H1 (cell line): ENCODE measurements at regions not wholly inside any gene's neighbourhood (a gene's known extent, or its start where the extent isn't known, plus 50 kb on each side); places are given as distances from the start of the nearest gene placed in this dataset.

Experiments
- CTCF ChIA-PET: fragments of 300-600 bp; sonication (Branson Sonifier 250); formaldehyde crosslinking; loops from one replicate; lab custom pipeline; 2021; ENCODE audit not compliant: partially characterized antibody; lab: Charles Lee
- POLR2A ChIA-PET: fragments of 300-600 bp; sonication (Branson Sonifier 250); formaldehyde crosslinking; loops from one replicate; lab custom pipeline; 2021; ENCODE audit warnings: inconsistent platforms; ENCODE audit not compliant: partially characterized antibody; lab: Charles Lee
- DNase-seq, 2 experiments: peaks; one replicate each; pipeline versions ENCODE4 v3.0.0 to v3.0.0-alpha.2; 2010 to 2022; ENCODE audit warnings: low spot score in 2 of 2, low read depth in 1 of 2, mixed read lengths in 1 of 2
- FAIRE-seq: peaks from 2 replicates; lab custom pipeline; 2011; peaks lifted over from hg19 to GRCh38; lab: Jason Lieb, UNC
- H2AFZ ChIP-seq: 2 replicates; pipeline ENCODE4 v1.8.1; 2012; ENCODE audit warnings: low read length, inconsistent platforms
- H2AK5ac ChIP-seq: 2 replicates; pipeline ENCODE4 v1.6.1; 2013; ENCODE audit warnings: low read depth, low read length
- H2BK120ac ChIP-seq: replicated peaks from 2 replicates; pipeline ENCODE3; 2013; ENCODE audit warnings: low read depth, low read length, inconsistent platforms
- H2BK12ac ChIP-seq: 2 replicates; pipeline ENCODE4 v1.6.1; 2013; ENCODE audit warnings: low read depth, low read length
- H2BK15ac ChIP-seq: 2 replicates; pipeline ENCODE4 v1.6.1; 2013; ENCODE audit warnings: low read length
- H2BK20ac ChIP-seq: 2 replicates; pipeline ENCODE4 v1.6.1; 2013; ENCODE audit warnings: low read length
- H2BK5ac ChIP-seq: 2 replicates; pipeline ENCODE4 v1.6.1; 2013; ENCODE audit warnings: low read depth, low read length
- H3K14ac ChIP-seq: 2 replicates; pipeline ENCODE4 v1.6.1; 2013; ENCODE audit warnings: inconsistent platforms; ENCODE audit not compliant: insufficient read length
- H3K18ac ChIP-seq: 2 replicates; pipeline ENCODE4 v1.6.1; 2013; ENCODE audit warnings: low read length; ENCODE audit errors: extremely low read depth
- H3K23ac ChIP-seq: 2 replicates; pipeline ENCODE4 v1.6.1; 2013; ENCODE audit warnings: inconsistent platforms; ENCODE audit not compliant: insufficient read length
- H3K23me2 ChIP-seq: 2 replicates; pipeline ENCODE4 v1.6.1; 2013; ENCODE audit warnings: low read depth, low read length
- H3K27ac ChIP-seq: 2 replicates; pipeline ENCODE4 v1.6.1; 2011; ENCODE audit warnings: low read depth, low read length, inconsistent platforms
- H3K27me3 ChIP-seq, 4 experiments: replicated peaks in 1 of 4; 1 replicate in 1 of 4; 2 replicates in 3 of 4; pipeline versions ENCODE4 v1.6.1 to v1.8.1; 2011 to 2013; ENCODE audit warnings: low read length in 3 of 4, mild to moderate bottlenecking in 3 of 4, inconsistent platforms in 2 of 4, mixed read lengths in 2 of 4, moderate library complexity in 1 of 4; ENCODE audit not compliant: control insufficient read depth in 3 of 4, insufficient read depth in 3 of 4; ENCODE audit errors: extremely low read depth in 1 of 4
- H3K36me3 ChIP-seq, 4 experiments: 2 replicates each; pipeline versions ENCODE4 v1.6.1 to v1.8.1; 2011 to 2013; ENCODE audit warnings: mild to moderate bottlenecking in 4 of 4, low read length in 3 of 4, moderate library complexity in 2 of 4, control low read depth in 1 of 4, inconsistent platforms in 1 of 4; ENCODE audit not compliant: insufficient read depth in 4 of 4, control insufficient read depth in 2 of 4
- H3K4ac ChIP-seq: replicated peaks from 2 replicates; pipeline ENCODE3; 2013; ENCODE audit warnings: low read length, low read depth, mixed read lengths, inconsistent platforms; ENCODE audit not compliant: insufficient read length
- H3K4me1 ChIP-seq, 4 experiments: replicated peaks in 1 of 4; 1 replicate in 1 of 4; 2 replicates in 3 of 4; pipeline versions ENCODE4 v1.6.1 to v1.8.1; 2011 to 2013; ENCODE audit warnings: low read length in 3 of 4, inconsistent platforms in 2 of 4, mixed read lengths in 1 of 4; ENCODE audit not compliant: insufficient read depth in 4 of 4, control insufficient read depth in 3 of 4
- H3K4me2 ChIP-seq, 2 experiments: 2 replicates each; pipeline versions ENCODE4 v1.6.1 to v1.8.1; 2011 to 2013; ENCODE audit warnings: low read depth in 2 of 2, low read length in 2 of 2, control low read depth in 1 of 2, inconsistent platforms in 1 of 2, mild to moderate bottlenecking in 1 of 2; ENCODE audit not compliant: insufficient read depth in 1 of 2
- H3K4me3 ChIP-seq, 4 experiments: fragments of 200-600, 300-600 bp in 1 of 4; sonication (generic), shearing (Covaris generic), sonication (Bioruptor Twin) in 1 of 4; 2 replicates each; pipeline versions ENCODE4 v1.5.1 to v1.8.1; 2011 to 2016; ENCODE audit warnings: low read length in 4 of 4, low read depth in 3 of 4, control low read depth in 2 of 4, inconsistent platforms in 2 of 4, mild to moderate bottlenecking in 2 of 4, mixed read lengths in 1 of 4, moderate library complexity in 1 of 4; ENCODE audit not compliant: insufficient read depth in 2 of 4; ENCODE audit errors: extremely low read depth in 1 of 4
- H3K56ac ChIP-seq: replicated peaks from 2 replicates; pipeline ENCODE3; 2013; ENCODE audit warnings: low read depth, mild to moderate bottlenecking, mixed read lengths, low read length, inconsistent platforms; ENCODE audit not compliant: insufficient read length
- H3K79me1 ChIP-seq: 2 replicates; pipeline ENCODE4 v1.6.1; 2013; ENCODE audit warnings: low read depth, low read length, control low read depth
- H3K79me2 ChIP-seq, 2 experiments: 2 replicates each; pipeline versions ENCODE4 v1.6.1 to v1.8.1; 2012 to 2013; ENCODE audit warnings: low read length in 2 of 2, mild to moderate bottlenecking in 2 of 2, inconsistent platforms in 1 of 2; ENCODE audit not compliant: insufficient read depth in 2 of 2, control insufficient read depth in 1 of 2
- H3K9ac ChIP-seq, 4 experiments: replicated peaks in 1 of 4; 1 replicate in 1 of 4; 2 replicates in 3 of 4; pipeline versions ENCODE4 v1.6.1 to v1.8.1; 2011 to 2013; ENCODE audit warnings: low read depth in 3 of 4, low read length in 3 of 4, control low read depth in 2 of 4, mild to moderate bottlenecking in 2 of 4, moderate library complexity in 2 of 4, inconsistent platforms in 1 of 4; ENCODE audit errors: extremely low read depth in 1 of 4
- H3K9me3 ChIP-seq, 2 experiments: 2 replicates each; pipeline versions ENCODE4 v1.6.1 to v1.8.1; 2012 to 2013; ENCODE audit warnings: mild to moderate bottlenecking in 2 of 2, moderate library complexity in 2 of 2, control low read depth in 1 of 2, inconsistent platforms in 1 of 2, low read depth in 1 of 2, low read length in 1 of 2, mixed read lengths in 1 of 2; ENCODE audit not compliant: insufficient read depth in 2 of 2
- H4K20me1 ChIP-seq, 2 experiments: replicated peaks in 1 of 2; 2 replicates each; pipeline versions ENCODE3 to v1.8.1; 2011 to 2013; ENCODE audit warnings: inconsistent platforms in 2 of 2, low read length in 2 of 2, mild to moderate bottlenecking in 1 of 2; ENCODE audit not compliant: insufficient read depth in 2 of 2, control insufficient read depth in 1 of 2
- H4K5ac ChIP-seq: 2 replicates; pipeline ENCODE4 v1.6.1; 2013; ENCODE audit warnings: low read length, low read depth, mixed read lengths, inconsistent platforms; ENCODE audit not compliant: insufficient read length
- H4K8ac ChIP-seq: 2 replicates; pipeline ENCODE4 v1.8.0; 2013; ENCODE audit warnings: mild to moderate bottlenecking, moderate library complexity, low read length, inconsistent platforms; ENCODE audit not compliant: insufficient read depth; ENCODE audit errors: extremely low read depth
- H4K91ac ChIP-seq: replicated peaks from 2 replicates; pipeline ENCODE3; 2013; ENCODE audit warnings: low read length, mixed read lengths, inconsistent platforms; ENCODE audit not compliant: insufficient read length
- CREB1 ChIP-seq: IDR thresholded peaks from 2 replicates; pipeline ENCODE4 v1.6.1; 2012; ENCODE audit warnings: inconsistent platforms
- EGR1 ChIP-seq: IDR thresholded peaks from 2 replicates; pipeline ENCODE4 v1.6.1; 2011; ENCODE audit warnings: low read depth, low read length, borderline replicate concordance
- KDM5A ChIP-seq: fragments of 200-600 bp; IDR thresholded peaks from 2 replicates; pipeline ENCODE4 v1.7.1; 2012; ENCODE audit warnings: mild to moderate bottlenecking, low read length, inconsistent platforms, mixed read lengths
- NRF1 ChIP-seq: IDR thresholded peaks from 2 replicates; pipeline ENCODE4 v1.6.1; 2011; ENCODE audit warnings: mild to moderate bottlenecking, low read depth, low read length, improper control_type of control experiment
- SIX5 ChIP-seq: IDR thresholded peaks from 2 replicates; pipeline ENCODE4 v1.6.1; 2011; ENCODE audit warnings: mild to moderate bottlenecking, low read depth, low read length
- WGBS, 2 experiments: shearing (Covaris generic) in 1 of 2; methylation state at CpG; one replicate each; pipeline versions ENCODE4 v1.1.6 to v1.1.7; 2013 to 2015; ENCODE audit warnings: low lambda C conversion rate in 2 of 2, mixed read lengths in 2 of 2, inconsistent platforms in 1 of 2, low coverage in 1 of 2, missing lambda C conversion rate in 1 of 2; ENCODE audit not compliant: insufficient replicate concordance in 2 of 2, insufficient coverage in 1 of 2, insufficient read length in 1 of 2; ENCODE audit errors: extremely low coverage in 1 of 2, missing lambda C conversion rate in 1 of 2; 5-methylcytosine and 5-hydroxymethylcytosine counted together

DNA sequence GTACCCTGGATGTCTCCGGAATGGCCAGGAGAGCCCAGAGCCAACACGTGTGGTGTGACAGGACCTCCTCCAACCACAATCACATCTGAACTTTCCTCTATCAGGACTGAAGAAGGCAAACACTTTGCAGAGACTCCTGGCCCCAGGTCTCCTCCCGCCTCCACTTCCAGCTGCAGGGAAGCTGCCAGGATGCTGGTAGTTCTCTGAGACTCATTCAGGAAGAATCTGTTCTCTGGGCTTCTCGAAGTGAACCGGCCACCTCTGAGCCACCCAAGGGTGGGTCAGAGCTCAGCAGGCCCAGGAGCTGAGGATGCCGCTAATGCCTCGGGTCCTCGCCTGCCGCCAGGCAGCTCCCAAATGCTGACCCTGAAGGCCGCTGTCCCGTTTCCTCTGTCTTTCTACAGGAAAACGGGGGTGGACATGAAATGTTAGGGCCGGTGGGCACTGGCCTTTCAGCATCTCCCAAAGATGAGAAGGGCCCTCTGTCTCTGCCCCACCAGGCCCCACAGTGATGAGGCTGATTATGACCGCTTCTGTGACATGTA, 789.9 kb downstream of the BRD1 start:
- no peak overlapping the region for H3K56ac ChIP-seq
- no peak for TF ChIP-seq KDM5A
- no peak for TF ChIP-seq CREB1
- no peak for TF ChIP-seq EGR1
- no peak for TF ChIP-seq NRF1
- no peak for TF ChIP-seq SIX5
- H3K79me2 ChIP-seq, result no peaks in the 10 kb centered on the region
- no peaks in the 10 kb centered on the region; a peak in 1 of 7 replicates for H3K4me1 ChIP-seq
- FAIRE-seq (no peak), DNase-seq (no peak)
- no peak overlapping the region for H3K4ac ChIP-seq
- no peak overlapping the region for H3K27ac ChIP-seq
- H3K36me3 ChIP-seq, result no peaks in the 10 kb centered on the region
- H2BK120ac ChIP-seq, result no peak overlapping the region
- no peak overlapping the region for H3K14ac ChIP-seq
- no peak overlapping the region for H4K91ac ChIP-seq
- no peaks in the 10 kb centered on the region for H4K20me1 ChIP-seq
- H2BK15ac ChIP-seq, result no peak overlapping the region
- H3K23me2 ChIP-seq, result no peaks in the 10 kb centered on the region
- ChIA-PET CTCF (interaction anchor here (2.5 kb wide), 1 partner anchor 9 kb away, joined by 17 read pairs; no protein-coding TSS in a partner anchor), POLR2A (no interaction called here)
- H3K27me3 ChIP-seq, result peaks cover 0 to 2% (median 0%) of the 10 kb centered on the region in 4 experiments; a peak in 2 of 7 replicates
- H3K9ac ChIP-seq, result no peak overlapping the region
- H4K8ac ChIP-seq, result no peak overlapping the region
- H2AFZ ChIP-seq, result no peak overlapping the region
- H3K4me3 ChIP-seq, result no peak overlapping the region
- no peak overlapping the region for H3K4me2 ChIP-seq
- no peak overlapping the region for H2AK5ac ChIP-seq
- no peak overlapping the region for H3K23ac ChIP-seq
- no peaks in the 10 kb centered on the region for H3K79me1 ChIP-seq
- 87% methylated on average over 10 of the region's 14 CpGs; no CpG with 5 or more reads in 1 of the 2 experiments for WGBS, 2 experiments
- H2BK20ac ChIP-seq, result no peak overlapping the region
- H2BK5ac ChIP-seq, result no peak overlapping the region
- no peaks in the 10 kb centered on the region; a peak in 1 of 4 replicates for H3K9me3 ChIP-seq
- H3K18ac ChIP-seq, result no peak overlapping the region
- H4K5ac ChIP-seq, result no peak overlapping the region
- no peak overlapping the region for H2BK12ac ChIP-seq
